22Rv1 (cell line): ENCODE measurements at regions not wholly inside any gene's neighbourhood (a gene's known extent, or its start where the extent isn't known, plus 50 kb on each side); places are given as distances from the start of the nearest gene placed in this dataset.

ENCODE experiments used
- H3K27ac ChIP-seq: fragments of 450-650 bp; 2 replicates; pipeline ENCODE4 v1.5.1; 2017
- CTCF ChIP-seq: fragments of 450-650 bp; IDR thresholded peaks from 2 replicates; pipeline ENCODE4 v1.5.1; 2017; ENCODE audit warnings: mild to moderate bottlenecking
- ZFX ChIP-seq: fragments of 450-650 bp; IDR thresholded peaks from 2 replicates; pipeline ENCODE4 v1.6.1; 2017; ENCODE audit warnings: antibody characterized with exemption, borderline replicate concordance

- TF ChIP-seq CTCF (no peak), ZFX (no peak)
- H3K27ac ChIP-seq = no peak overlapping the region
Measured at GRCh38 chr2:144950899-144951560, 431.1 kb upstream of the ZEB2 start.

GRCh38 chr2:144948205-144948855 is 428.4 kb upstream of the ZEB2 start:
- TF ChIP-seq ZFX = no peak
- no peak for TF ChIP-seq CTCF
- no peak overlapping the region for H3K27ac ChIP-seq

- no peak overlapping the region for H3K27ac ChIP-seq
- TF ChIP-seq CTCF (no peak), ZFX (no peak)
Measured at GRCh38 chr2:144947709-144948037, 427.8 kb upstream of the ZEB2 start.

- H3K27ac ChIP-seq = no peak overlapping the region
- no peak for TF ChIP-seq ZFX
- TF ChIP-seq CTCF = no peak
Measured at GRCh38 chr2:144946263-144946662, 426.3 kb upstream of the ZEB2 start.

- no peak overlapping the region for H3K27ac ChIP-seq
- TF ChIP-seq ZFX = no peak
- TF ChIP-seq CTCF = no peak
Measured at GRCh38 chr2:144944546-144945220, 424.8 kb upstream of the ZEB2 start.

- no peak overlapping the region for H3K27ac ChIP-seq
- TF ChIP-seq CTCF = no peak
- no peak for TF ChIP-seq ZFX
Measured at GRCh38 chr2:144943986-144944385, 424.1 kb upstream of the ZEB2 start.
